Cardiac muscle cell (in vitro differentiated cells and primary cell): ENCODE measurements at regions not wholly inside any gene's neighbourhood (a gene's known extent, or its start where the extent isn't known, plus 50 kb on each side); places are given as distances from the start of the nearest gene placed in this dataset.
A peak's percentile ranks its signal among the peaks of the same experiment; 100 is the strongest.

Source experiments
- DNase-seq, 2 donors: peaks; one replicate each; pipeline versions ENCODE4 v3.0.0 to v3.0.0-alpha.2; 2010 to 2017; ENCODE audit warnings: low read depth in 1 of 2, low spot score in 1 of 2
- H3K27ac ChIP-seq: fragments of 200-600 bp; sonication (generic); 2 replicates; pipeline ENCODE4 v1.5.1; 2016
- H3K27me3 ChIP-seq: fragments of 200-600 bp; sonication (generic); 2 replicates; pipeline ENCODE4 v1.6.0; 2016; ENCODE audit warnings: control low read depth
- H3K36me3 ChIP-seq: fragments of 200-600 bp; sonication (generic); 2 replicates; pipeline ENCODE4 v1.5.1; 2016; ENCODE audit warnings: control low read depth
- H3K4me1 ChIP-seq: fragments of 200-600 bp; sonication (generic); 2 replicates; pipeline ENCODE4 v1.8.1; 2017; ENCODE audit warnings: low read depth, mild to moderate bottlenecking, mixed run types
- H3K4me3 ChIP-seq: fragments of 200-600 bp; sonication (generic); 2 replicates; pipeline ENCODE4 v1.5.1; 2016; ENCODE audit warnings: mild to moderate bottlenecking
- H3K9me3 ChIP-seq: fragments of 200-600 bp; sonication (generic); 2 replicates; pipeline ENCODE4 v1.5.1; 2017; ENCODE audit warnings: low read depth, mild to moderate bottlenecking, control low read depth
- CTCF ChIP-seq: IDR thresholded peaks from 2 replicates; pipeline ENCODE4 v1.5.1; 2012; ENCODE audit warnings: low read depth, mild to moderate bottlenecking, low read length

- H3K9me3 ChIP-seq: no peaks in the 10 kb centered on the region
- H3K27me3 ChIP-seq: no peaks in the 10 kb centered on the region
- H3K4me3 ChIP-seq: no peak overlapping the region
- no peaks in the 10 kb centered on the region for H3K36me3 ChIP-seq
- H3K27ac ChIP-seq: no peak overlapping the region
- TF ChIP-seq CTCF: no peak
- peak in 1 of 2 donors; percentile 93 for DNase-seq
- H3K4me1 ChIP-seq: peaks cover 18% of the 10 kb centered on the region
These were observed 122.3 kb downstream of the CEBPB start for GRCh38 chr20:50312682-50313521.

GRCh38 chr20:50313522-50313820 lies 122.8 kb downstream of the CEBPB start:
- Histone ChIP-seq H3K4me3 (no peak overlapping the region), H3K36me3 (no peaks in the 10 kb centered on the region), H3K27me3 (no peaks in the 10 kb centered on the region), H3K27ac (no peak overlapping the region), H3K9me3 (no peaks in the 10 kb centered on the region), H3K4me1 (peaks cover 18% of the 10 kb centered on the region)
- TF ChIP-seq CTCF: no peak
- no peak for DNase-seq

GRCh38 chr20:50313827-50314677 lies 123.4 kb downstream of the CEBPB start:
- no peaks in the 10 kb centered on the region for H3K36me3 ChIP-seq
- H3K27ac ChIP-seq: no peak overlapping the region

GRCh38 chr20:50314678-50315335 lies 124.2 kb downstream of the CEBPB start:
- Histone ChIP-seq H3K4me3 (no peak overlapping the region), H3K27ac (no peak overlapping the region), H3K4me1 (peaks cover 18% of the 10 kb centered on the region), H3K9me3 (no peaks in the 10 kb centered on the region), H3K36me3 (no peaks in the 10 kb centered on the region), H3K27me3 (no peaks in the 10 kb centered on the region)
- TF ChIP-seq CTCF: no peak
- DNase-seq: no peak

More at GRCh38 chr20:50313827-50314677, 123.4 kb downstream of the CEBPB start:
- no peak for DNase-seq
- Histone ChIP-seq H3K4me1 (peaks cover 18% of the 10 kb centered on the region), H3K27me3 (no peaks in the 10 kb centered on the region), H3K4me3 (no peak overlapping the region), H3K9me3 (no peaks in the 10 kb centered on the region)
- no peak for TF ChIP-seq CTCF
